DMS53 treated with DMSO at 0.1 percent for 48 hours (cell line): ENCODE measurements at regions not wholly inside any gene's neighbourhood (a gene's known extent, or its start where the extent isn't known, plus 50 kb on each side); places are given as distances from the start of the nearest gene placed in this dataset.

Experiments used
- DNase-seq: peaks from one replicate; lab custom pipeline; 2025; ENCODE audit not compliant: unreplicated experiment; lab: John Stamatoyannopoulos, UW

DNA sequence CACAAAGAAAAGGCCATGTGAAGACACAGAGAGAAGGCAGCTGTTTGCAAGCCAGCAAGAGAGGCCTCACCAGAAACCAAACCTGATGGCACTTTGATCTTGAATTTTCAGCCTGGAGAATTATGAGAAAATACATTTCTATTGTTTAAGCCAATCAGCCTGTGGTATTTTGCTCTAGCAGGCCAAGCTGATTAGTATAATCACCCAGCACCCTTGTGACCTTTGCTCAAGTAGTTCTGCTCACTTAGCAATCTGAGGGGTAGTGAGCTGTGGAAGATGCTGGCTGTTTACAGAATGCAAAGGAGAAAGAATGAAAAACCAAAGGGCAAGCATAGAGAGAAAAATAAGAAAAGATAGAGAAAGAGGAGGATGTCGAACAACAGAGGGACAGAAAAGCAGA, 396.4 kb upstream of the BOD1L1 start:
- DNase-seq, result no peak

DNA sequence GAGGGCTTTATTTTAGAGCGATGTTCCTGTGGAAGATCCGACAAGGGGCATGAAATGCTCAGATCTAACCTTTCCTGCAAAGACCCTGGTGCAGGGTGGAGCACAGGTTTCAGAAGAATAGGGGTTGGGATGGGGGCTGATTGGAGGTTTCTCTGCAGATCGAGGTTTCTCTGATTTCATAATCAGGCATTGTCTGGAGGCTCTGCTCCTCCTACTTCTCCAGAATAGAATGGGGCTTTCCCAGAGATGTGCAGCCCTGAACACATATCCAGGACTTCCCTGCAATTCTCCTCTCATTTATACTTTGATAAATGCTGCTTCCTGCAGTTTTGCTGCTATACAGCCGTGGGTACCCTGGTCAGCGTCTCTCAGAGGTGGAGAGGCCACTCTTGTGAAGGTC, 397.6 kb upstream of the BOD1L1 start:
- no peak for DNase-seq

DNA sequence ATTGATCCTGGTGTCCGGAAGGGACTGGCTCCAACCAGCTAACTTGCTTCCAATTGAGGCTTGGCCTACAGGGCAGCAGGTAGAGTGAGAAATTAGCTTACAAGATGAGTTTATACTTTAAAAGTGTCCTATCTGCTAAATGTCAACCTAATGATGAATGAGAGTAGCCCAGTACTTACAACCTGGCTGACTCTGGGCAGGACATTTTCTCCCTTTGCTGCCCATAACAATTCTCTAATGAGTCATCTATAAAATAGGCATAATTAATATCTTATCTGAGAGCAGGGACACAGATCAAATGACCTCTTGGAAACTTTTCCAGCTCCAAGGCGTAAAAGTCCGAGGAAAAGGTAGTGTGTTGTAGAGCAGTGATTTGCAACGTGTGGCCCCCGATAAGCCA, 398.4 kb upstream of the BOD1L1 start:
- no peak for DNase-seq

DNA sequence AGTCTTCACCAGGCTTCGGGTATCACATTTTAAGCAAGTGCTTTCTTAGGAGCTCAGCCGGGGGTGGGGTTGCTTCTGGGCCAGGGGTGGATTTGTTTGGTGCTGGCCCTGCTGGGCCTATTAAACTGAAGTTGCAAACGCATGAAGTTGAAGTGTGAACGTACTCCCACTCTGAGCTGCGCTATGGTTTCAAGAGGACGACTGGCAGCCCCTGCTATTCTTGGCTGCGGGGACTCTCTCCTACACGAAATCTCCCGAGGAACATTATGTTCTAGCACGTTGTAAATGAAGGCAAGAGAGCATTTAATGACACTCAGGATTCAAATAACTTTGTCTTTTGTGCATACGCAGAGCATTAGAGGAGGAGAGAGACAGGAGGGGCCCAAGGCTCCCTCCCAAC, 401.3 kb upstream of the BOD1L1 start:
- no peak for DNase-seq

DNA sequence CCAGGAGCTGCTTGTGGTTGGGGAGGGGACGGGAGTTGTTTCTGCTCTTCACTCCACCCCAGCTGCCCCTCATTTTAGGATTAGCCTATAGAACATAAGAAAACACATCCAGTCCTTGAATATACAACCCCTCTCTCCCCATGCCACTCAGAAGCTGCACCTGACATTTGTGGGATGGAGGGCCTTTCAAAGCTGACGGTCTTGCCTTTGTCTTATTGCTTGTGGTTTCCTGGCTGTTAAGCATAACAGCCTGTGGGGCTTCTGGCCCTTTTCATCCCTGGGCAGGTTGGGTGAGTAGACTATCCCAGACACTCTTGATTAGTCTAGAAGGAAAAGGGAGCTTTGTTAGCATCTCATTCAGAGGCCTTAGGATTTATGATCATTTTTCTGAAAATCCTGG, 407.6 kb upstream of the BOD1L1 start:
- no peak for DNase-seq

DNA sequence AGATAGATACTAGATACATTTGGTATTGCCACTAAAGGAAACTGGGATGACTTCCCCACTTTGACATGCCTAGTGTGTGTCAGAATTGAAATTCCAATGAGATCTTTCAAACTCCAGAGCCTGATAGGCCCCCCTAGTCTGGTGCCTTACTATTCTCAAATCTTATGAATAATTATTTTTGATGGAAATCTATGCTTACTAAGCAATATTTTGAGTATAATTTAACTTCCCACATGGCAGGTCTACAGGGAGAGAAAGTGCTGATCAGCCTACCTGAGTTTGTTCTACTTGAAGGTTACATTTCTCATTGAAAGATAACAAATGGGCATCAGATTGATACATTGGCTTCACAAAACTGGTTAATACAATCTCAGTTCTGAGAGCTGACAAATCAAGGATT, 415.7 kb upstream of the BOD1L1 start:
- no peak for DNase-seq

DNA sequence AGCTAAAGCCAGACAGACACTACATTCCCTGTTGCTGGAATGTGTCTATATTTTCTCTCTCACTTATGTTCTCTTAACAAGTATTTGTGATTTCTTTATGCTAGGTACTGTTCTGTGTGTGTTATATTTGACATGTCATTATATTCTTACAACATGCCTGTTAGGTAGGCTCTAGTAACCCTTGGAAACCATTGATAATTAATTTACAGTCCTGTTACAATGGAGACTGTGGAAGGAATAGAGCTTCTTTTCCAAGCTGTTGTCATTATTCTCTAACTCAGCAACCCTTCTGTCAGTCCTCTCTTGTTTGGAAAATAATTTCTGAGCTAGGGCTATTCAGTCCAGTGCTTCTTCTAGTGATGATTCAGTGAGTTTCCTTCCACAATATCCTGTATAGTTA, 419.1 kb upstream of the BOD1L1 start:
- no peak for DNase-seq

DNA sequence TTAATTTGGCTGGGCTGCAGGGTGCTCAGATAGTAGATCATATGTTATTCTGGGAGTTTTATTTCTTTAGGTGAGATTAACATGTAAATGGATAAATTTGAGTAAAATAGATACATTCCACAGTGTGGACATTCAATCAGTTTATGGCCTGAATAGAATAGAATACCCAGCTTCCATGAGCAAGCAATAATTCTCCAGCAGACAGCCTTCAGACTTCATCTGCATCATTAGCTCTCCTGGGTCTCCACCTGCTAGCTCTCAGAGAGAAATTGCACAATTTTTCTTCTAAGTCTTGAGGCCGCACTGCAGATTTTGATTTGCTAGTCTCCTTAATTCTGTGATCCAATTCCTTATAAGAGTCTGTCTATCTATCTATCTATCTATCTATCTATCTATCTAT, 420.3 kb upstream of the BOD1L1 start:
- no peak for DNase-seq

DNA sequence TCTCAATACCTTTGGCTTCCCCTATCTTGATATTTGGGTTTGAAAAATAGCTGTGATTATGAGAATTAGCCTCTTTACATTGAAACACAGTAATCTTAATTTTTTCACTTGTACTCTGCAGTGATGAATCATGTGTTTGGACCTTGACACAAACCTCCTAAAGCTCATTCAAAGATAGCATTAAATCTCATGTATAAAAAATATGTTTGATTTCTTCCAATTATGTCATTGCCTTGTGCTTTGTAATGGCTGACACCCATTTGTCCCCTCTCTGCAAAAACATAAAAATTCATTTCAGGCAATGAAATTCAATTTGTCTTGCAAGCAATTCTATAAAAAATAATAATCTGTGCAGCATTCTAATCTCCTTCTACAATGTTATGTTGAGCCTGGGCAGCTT, 422.4 kb upstream of the BOD1L1 start:
- no peak for DNase-seq

DNA sequence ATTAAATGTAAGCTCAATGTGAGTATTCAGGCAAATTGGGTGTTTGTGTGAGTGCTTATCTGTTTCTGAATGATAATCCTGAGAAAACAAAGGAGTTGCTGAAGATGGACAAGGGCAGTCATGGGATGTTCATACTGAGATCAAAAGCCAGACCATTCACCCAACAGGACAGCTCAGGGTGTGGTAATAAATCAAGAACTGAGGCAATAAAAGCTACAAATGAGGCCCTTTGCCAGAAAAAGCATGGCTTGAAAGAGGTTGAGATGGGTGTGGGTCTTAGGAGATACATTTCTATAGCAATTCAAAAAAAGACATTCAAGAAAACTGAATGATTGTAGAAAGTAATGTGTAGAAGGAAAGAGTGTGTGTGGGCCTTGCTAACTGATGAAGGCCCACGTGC, 425.8 kb upstream of the BOD1L1 start:
- no peak for DNase-seq

DNA sequence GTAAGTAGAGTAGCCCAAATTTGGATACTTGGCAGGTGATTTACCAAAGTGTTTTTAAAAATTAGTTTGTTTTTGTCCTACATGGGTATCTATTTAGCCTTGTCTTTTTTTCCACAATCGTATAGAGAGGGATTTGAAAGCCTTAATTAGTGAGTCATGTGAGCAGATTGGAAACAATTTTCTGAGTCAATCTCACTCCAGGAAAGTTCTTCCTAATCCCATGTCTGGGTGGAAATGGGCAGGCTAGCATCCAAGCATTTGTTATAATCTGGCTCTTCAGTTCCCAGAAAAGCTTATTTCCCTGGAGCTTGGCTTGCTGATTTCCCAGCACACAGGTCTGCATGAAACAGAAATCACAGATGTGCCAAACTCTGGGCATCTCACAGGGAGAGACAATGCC, 426.9 kb upstream of the BOD1L1 start:
- DNase-seq, result no peak

DNA sequence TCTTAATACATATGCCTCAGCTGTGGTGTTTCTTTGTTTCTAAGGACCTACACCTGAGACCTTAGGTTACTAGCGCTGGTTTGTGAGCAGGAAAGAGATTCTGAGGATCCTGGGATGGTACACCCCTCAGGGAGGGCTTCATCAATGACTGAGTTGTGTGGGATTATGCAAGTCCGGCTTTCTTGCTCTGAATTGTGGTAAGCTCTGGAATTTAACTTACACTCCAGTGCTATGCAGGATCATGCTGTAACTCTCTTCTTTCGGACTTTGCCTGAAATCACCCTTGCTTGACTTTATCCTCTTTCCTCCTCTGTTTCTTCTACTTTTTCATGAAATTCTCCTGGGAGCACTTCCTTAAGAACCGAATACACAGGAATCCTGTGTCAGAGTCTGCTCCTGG, 431.5 kb upstream of the BOD1L1 start:
- DNase-seq, result no peak

DNA sequence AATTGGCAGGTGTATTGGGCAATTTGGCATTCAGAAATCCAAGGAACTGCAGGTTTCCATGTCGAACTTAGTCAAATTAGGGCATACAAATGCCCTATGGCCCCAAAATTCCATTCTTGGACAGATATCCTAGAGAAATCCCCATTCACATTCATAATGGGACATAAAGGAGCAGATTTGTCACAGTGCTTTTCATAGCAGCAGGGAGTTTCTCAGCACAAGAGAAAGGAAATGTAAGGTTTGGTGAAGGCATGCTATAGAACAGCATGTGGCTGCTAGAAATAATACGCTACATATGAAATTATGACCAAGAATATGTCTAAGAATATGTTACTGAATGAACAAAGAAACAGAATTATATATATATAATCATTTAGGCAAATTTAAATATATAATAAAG, 437.5 kb upstream of the BOD1L1 start:
- DNase-seq, result no peak

DNA sequence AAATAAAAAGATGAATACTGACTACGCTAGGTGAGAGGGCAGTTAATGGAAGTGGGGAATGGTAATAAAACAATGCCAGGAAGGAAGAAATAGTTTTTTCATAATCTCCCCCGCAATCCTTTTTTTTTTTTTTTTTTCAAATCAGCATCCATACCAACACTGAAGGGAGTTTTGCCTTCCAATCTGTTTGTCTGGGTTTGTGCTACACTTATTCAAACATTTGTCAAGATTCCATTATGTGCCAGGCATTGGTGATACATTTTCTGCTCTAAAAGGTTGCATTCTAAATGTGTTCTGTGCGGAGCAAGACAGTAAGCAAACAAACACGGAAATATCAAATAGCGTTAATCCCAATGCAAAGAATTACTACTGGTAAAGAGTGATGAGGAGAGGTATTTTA, 437.9 kb upstream of the BOD1L1 start:
- peak; percentile 87 for DNase-seq

DNA sequence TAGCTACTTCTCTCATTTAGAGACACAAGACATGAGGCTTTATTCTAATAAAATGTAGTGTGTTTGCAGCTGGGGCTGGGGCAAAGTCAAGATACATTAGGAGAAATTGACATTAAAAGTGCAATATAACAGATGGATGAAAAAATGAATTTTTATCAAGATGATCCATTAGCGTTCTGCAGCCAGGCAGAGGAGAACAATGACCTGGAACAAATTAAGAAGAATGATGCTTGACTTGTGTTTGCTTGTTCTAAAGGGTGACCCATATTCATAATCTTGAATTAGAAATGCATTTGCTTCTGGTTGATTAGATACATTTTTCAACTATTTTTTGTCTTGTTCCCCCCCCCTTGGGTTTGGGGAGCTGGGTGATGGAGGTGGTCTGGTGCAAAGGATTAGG, 439.5 kb upstream of the BOD1L1 start:
- no peak for DNase-seq

DNA sequence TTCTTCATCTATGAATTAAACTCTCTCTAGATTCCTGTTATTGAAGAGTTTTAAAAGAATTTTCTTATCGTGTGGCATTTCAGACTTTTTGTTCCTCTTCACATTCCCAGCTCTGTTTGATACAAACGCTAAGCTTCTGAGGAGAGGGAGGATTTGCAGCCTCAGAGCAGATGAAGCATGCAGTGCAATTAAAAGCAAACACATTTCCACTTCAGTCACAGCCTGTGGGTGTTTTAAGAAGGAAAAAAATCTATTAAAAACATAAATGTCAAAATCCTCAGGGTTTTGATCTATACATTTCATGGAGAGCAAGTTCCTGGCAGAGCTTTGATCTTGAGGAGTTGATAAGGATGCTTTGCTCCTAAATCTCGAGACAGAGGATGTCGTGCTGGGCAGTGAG, 442.4 kb upstream of the BOD1L1 start:
- DNase-seq, result no peak

DNA sequence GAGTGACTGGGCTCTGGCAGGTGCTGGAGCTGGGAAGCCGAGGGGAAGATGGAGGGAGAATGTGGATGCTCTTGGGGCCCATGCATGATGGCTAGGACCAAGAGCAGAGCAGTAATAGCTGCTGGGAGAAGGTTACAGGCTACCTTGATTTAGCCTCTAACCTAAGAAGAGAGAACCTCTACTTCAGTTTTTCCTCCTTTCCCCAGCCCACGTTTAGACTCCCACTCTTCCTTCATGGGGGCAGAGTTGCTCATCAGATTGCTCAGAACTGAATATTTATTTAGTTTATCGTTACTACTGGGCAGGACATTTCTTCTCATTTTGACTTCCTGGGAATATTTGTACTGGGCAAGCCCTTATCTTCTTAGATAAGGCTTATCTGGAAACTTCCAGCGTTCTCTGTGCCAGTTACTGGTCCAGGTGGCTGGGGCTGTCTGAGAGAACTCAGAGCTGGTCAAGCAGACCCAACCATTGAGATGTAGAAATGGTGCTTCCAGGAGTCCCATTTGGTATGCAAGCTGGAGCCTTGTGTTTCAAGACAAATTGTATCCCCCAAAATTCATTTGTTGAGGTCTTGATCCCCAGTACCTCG, 442.9 kb upstream of the BOD1L1 start:
- no peak for DNase-seq

DNA sequence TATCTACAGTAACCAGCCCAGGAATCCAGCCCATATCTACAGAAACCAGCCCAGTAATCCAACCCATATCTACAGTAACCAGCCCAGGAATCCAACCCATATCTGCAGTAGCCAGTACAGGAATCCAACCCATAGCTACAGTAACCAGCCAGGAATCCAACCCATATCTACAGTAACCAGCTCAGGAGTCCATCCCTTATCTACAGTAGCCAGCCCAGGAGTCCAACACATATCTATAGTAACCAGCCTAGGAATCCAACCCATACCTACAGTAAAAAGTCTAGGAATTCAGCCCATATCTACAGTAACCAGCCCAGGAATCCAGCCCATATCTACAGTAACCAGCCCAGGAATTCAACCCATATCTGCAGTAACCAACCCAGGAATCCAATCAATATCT, 445.0 kb upstream of the BOD1L1 start:
- no peak for DNase-seq

DNA sequence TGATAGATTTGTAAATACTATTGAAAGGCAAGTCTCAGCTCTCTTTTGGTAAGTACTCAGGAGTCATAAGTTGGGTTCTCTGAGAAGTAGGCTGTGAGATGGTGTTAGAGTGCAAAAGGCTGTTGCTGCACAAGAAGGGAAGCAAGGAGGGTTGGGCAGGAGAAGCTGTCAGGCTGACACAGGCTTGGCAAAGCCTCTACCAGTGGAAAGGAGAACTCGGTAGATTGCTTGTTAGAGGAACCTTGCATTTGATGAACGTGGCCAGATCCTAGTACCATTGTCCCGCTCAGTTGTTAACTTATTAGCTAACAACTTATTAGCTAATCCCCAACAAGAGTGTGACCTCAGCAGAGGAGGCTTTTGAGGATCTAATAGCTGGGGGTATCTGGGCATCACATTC, 449.3 kb upstream of the BOD1L1 start:
- no peak for DNase-seq

DNA sequence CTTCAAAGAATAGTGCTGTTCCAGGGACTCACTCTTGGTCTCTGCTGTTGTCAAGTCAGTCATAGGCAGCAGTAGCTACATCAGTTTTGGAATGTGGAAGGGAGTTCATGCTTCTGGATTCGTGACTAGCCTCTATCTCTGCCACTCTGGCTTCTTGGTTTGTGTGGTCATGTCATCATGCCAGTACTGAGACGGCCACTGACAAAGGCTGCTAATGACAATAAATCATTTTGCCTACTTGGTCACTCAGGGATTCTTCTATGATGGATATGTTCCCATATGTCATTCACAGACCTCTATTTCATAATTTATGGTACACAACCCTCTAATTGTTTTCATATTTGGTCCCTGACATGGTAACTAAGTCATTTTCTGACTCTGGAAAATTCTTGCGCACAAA, 450.8 kb upstream of the BOD1L1 start:
- no peak for DNase-seq

DNA sequence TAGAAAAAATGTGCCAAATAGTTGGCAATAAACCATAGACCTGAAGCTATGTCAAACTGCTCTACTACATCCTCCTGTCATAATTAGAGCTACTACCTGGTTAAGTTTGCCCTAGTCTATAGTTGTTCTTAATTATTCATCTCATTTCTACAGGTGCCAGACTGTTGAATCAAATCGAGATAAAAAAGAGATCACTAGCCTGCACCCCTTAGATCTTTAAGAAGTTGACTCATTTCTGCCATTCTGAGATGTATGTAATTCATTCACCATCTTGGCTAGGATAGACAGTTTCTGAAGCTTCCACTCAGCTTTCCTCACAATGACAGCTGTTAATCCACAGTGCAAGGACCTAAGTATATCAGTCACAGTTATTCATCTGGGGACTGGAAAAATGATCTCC, 452.1 kb upstream of the BOD1L1 start:
- DNase-seq, result no peak

DNA sequence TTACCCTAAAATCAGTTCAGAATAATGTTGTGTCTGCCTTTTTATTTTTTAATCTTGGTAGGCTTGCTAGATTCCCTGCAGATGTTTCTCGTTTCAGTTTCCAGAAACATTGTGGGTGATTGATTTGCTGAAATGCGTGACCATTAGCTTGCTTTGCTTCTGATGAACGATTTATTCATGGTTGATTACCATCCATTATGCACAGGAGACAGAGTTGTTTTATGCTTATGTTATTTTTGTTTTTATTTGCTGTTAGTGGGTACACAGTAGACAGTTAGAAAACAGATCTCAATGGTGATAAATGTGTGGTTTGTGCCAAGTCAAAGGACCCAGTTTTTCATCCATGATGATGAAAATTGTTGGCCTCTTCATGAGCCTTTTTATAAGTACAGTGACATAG, 455.6 kb upstream of the BOD1L1 start:
- DNase-seq, result no peak

DNA sequence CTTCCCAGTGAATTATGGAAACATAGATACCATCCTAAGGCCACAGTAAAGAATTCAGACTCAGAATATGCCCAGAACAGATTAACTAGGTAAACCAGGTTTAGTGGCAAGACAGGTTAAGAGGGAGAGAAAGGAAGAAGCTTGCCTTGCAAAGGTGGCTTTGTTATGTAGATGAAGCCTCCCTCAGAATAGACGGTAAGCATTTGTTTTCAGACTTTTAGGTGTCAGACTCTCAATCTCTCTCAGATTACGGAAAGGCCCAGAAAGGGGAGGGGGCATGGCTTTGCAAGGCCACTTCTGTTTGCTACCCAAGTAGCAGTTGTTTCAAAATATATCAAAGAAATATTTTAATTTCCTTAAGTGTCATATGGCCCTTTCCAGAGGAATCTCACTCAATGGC, 457.1 kb upstream of the BOD1L1 start:
- no peak for DNase-seq

DNA sequence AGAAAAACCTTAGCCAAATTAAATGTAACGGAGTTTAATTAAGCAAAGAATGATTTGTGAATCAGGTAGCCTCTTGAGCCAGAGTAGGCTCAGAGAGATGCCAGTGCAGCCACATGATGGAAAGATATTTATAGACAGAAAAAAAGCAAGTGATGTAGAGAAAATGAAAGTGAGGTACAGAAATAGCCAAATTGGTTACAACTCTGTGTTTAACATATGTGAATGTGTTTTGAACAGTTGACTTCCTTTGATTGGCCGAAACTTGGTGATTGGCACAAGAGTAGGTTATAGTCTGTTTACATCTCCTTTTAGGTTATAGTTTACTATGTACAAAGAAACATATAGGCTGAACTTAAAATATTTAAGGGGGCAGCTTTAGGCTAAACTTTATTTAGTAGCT, 459.9 kb upstream of the BOD1L1 start:
- no peak for DNase-seq
